HG03354 (cell line): ENCODE measurements at regions not wholly inside any gene's neighbourhood (a gene's known extent, or its start where the extent isn't known, plus 50 kb on each side); places are given as distances from the start of the nearest gene placed in this dataset.
A peak's percentile ranks its signal among the peaks of the same experiment; 100 is the strongest.

ENCODE experiments used
- ATAC-seq: cut with Tn5 transposase; IDR thresholded peaks from one replicate; pipeline ENCODE4 v1.9.1; 2021; ENCODE audit warnings: mild to moderate bottlenecking; ENCODE audit not compliant: unreplicated experiment, poor library complexity, severe bottlenecking

DNA sequence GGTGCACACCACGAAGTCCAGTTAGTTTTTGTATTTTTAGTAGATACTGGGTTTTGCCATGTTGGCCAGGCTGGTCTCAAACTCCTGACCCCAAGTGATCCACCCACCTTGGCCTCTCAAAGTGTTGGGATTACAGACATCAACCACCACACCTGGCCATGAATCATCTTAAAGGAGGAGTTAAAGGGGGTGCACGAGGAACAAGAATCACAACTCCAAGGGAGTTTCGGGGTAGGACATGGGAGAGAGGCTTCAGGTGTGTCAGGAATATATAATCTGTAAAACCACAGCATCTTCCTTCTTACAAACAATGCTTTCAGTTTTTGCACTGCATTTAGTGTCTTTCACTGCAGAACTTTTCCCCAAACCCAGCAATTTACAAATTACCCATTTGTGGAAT is 137.4 kb upstream of the SGK1 start:
- ATAC-seq: no peak

GRCh38 chr6:134454794-134455193 is 136.9 kb upstream of the SGK1 start:
- no peak for ATAC-seq

- ATAC-seq: no peak
These were observed 136.0 kb upstream of the SGK1 start for GRCh38 chr6:134453792-134454510.

DNA sequence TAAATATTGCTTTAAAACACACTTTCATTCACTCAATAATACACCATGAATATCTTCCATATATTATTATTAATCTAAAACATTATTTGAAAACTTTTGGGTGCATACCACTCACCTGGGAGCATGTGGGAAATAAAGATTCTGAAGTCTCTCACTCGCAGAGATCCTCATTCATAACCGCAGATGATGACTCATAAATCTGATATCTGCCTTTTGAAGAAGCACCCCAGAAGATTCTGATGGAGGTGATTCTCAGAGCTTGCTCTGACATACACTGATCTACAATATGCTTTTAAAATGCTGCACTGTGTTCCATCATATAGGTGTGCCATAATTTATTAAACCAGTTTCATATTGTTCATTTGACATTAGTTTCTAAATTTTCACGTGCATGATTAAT is 135.0 kb upstream of the SGK1 start:
- no peak for ATAC-seq

GRCh38 chr6:134451529-134451928 is 133.6 kb upstream of the SGK1 start:
- ATAC-seq: no peak

DNA sequence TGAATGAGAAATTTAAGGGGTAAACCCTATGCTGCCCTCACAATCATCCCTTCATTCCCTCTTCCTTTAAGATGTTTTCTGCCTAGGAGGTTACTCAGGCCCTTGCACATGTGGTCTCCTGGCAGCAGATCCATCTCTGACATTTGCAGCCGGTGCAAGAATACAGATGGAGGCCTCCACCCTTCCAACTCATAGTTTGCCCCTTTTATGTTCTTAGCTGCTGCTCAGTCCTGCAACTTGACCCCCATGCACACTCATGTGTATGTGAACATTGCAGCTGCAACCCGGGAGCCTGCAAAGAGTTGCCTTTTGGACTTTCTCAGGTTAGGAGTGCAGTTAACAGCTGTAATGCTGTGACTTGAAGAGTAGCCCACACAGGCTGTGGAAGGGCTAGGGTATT is 131.9 kb upstream of the SGK1 start:
- no peak for ATAC-seq

DNA sequence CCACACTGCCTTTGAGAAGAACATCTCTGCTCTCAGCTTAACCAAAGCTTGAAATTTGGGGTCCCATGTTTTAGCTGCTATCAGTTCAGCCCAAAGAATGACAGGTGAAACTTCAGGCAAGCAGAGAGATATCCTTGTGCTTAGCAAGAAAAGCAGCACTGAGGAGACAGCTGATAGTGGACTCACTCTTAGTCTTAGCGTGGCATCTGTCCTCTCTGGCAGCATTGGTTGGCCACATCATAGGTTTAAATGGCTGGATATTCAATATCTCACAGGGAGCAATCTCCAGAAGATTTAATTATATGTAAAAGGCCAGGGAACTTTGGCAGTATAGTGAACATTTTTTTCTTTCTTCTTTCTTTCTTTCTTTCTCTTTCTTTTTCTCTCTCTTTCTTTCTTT is 131.1 kb upstream of the SGK1 start:
- no peak for ATAC-seq

GRCh38 chr6:134447883-134448387 is 130.0 kb upstream of the SGK1 start:
- no peak for ATAC-seq

DNA sequence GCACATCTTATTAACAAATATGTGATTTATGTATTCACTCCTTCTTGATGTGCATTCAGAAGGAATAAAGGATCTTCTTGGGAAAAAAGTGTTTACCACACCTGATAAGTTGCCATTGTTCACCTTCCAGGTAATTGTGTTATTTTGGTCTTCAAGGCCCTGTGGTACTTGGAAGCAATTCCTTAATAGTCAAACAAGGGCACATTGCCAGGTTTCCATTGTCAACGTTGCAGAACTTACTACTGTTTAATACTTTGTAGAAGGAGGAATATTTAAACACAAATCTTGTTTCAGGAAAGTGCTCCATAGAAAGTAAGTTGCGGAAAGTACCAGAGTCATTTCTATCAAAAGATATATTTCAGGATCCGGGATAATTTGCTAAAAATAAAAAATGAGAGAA is 129.5 kb upstream of the SGK1 start:
- ATAC-seq: no peak

GRCh38 chr6:134446896-134447295 is 129.0 kb upstream of the SGK1 start:
- no peak for ATAC-seq

DNA sequence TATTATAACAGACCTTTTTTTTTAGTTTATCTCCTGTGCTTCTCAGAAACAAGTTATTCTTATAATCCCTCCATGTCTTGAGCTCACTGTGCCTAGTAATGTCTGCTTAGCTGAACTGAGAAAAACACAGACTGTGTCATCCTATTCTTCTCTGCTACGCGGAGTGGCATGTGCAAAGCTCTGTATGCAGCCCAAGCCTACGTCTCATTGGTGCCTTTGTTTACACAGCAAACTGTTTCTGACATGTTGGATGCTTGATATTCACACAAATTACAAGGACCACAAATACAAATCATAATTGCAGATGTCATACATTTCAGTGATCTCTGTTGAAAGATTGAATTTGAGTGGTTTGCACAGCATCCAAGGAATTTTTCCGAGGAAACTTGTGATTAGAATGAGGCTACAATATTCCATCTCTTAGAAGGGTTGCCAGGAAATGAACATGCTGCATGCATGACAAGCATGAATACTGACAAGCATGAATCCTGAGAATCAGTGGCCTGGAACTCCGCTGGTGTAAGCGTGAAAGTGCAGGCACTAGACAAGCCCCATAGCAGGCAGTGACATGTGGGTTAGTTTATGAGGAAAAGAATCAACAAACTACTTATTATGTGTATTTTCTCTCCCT is 128.4 kb upstream of the SGK1 start:
- no peak for ATAC-seq

- no peak for ATAC-seq
These were observed 125.1 kb upstream of the SGK1 start for GRCh38 chr6:134443009-134443408.

GRCh38 chr6:134442073-134442472 is 124.2 kb upstream of the SGK1 start:
- no peak for ATAC-seq

DNA sequence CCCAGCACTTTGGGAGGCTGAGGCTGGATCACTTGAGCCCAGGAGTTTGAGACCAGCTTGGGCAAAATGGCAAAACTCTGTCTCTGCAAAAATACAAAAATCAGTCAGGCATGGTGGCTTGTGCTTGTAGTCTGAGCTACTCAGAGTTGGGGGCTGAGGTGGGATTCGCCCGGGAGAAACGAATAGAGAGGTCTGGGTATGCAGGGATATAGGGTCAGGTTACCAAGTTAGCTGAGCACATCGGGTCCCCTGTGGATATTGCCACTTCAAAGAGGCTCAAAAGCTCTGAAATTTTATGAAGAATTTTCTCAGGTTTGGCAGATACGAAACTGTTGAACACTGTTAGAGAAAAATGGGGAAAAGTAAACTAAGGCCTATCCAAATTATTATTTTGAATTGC is 120.9 kb upstream of the SGK1 start:
- no peak for ATAC-seq

DNA sequence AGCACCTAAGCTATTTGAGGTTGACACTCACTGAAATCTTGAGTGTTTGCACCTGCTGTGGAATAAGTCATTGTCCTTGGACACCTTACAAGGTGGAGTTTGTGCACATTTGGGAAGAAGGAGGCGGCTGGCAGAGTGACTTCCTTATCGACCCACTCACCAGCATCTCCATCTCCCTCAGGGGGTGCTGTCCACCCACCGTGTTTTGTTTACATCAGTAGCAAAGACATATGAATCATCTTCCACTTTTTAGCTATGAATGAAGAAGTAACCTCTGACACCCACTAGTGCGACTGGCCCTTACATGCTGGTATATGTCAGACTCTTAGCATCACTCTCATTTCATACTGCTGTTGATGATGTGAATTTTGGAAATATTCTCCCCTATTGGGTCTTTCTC is 119.5 kb upstream of the SGK1 start:
- no peak for ATAC-seq

GRCh38 chr6:134436950-134437349 is 119.0 kb upstream of the SGK1 start:
- ATAC-seq: no peak

- ATAC-seq: peak; percentile 94
These were observed 118.4 kb upstream of the SGK1 start for GRCh38 chr6:134436281-134436815.

DNA sequence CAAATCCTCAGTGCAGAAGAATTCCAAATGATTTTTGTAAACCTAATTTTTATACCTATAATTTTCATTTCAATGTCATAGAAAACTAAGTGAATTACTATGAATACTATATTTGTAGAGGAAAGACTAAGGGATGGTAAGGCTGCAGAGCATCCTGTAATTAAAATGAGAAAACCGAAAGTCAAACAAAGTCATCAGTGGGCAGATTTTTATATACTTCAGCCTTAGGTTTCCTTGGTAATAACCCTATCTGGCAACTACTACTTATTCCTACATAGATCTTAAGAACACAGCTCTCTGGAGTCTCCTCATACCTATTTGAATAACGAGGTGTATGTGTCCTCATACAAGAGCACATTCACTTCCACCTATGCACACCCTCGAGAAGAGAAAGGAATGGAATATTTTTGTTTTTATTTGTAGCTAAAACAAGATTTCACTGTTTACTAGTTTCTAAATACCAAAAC is 117.9 kb upstream of the SGK1 start:
- ATAC-seq: no peak

DNA sequence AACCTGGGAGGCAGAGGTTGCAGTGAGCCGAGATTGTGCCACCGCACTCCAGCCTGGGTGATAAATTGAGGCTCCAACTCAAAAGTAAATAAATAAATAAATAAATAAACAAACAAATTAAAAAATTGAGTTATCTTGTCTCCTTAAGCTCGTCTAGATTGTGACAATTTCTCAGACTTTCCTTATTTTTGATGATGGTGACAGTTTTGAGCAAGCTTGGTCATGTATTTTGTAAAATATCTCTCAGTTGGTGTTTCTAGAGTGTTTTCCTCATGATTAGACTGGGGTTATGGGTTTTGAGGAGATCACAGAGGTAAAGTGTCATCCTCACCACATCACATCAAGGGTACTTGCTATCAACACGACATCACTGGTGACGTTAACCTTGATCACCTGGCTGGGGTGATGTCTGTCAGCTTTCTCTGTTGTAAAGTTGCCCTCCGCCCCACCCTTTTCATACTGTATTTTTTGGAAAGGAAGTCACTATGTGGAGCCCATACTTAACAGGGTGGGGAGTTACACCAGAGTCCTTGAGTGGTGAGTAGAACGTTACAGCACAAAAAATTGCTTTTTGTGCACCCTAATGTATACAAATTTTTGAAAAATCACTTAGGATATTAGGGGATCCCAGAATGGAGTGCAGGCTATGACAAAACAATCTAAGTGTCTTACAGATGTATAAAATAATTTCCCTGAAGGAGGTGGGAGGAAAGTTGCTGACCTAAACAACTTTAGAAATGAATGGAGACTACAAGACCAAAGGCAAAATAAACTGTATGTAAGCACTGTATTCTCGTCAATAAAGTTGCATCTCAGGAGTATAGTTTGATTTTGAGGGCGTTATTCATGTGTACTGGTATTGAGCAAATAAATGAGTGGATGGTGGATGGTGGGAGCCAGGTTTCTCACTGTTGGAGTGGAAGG is 116.4 kb upstream of the SGK1 start:
- no peak for ATAC-seq

DNA sequence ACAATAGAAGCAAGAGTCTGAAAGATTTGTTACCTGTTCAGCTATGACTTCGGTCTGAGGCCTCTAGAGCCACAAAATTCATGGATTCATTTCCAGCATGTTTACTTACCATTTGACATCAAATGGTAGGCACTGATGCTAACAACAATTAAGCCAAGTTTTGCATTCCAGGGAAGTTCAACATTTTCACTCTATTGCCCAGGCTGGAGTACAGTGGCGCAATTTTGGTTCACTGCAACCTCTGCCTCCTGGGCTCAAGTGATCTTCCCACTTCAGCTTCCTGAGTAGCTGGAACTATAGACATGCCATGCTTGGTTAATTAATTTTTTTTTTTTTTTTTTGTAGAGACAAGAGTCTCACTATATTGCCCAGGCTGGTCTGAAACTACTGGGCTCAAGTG is 114.1 kb upstream of the SGK1 start:
- ATAC-seq: no peak
